ENCODE measurements at regions not wholly inside any gene's neighbourhood (a gene's known extent, or its start where the extent isn't known, plus 50 kb on each side); places are given as distances from the start of the nearest gene placed in this dataset.

GRCh38 chr7:116188-116981 is 76.0 kb upstream of the FAM20C start:
- TF ChIP-seq CTCF (IDR thresholded peaks at IDR 0.05 in 4 of 5, conservative IDR thresholded peaks at IDR 0.05 in 1 of 5): no peak
- ATAC-seq: no peak
- H3K27ac ChIP-seq: peak overlapping the region in 1 of 4 donors; percentile 56
- intact Hi-C loops (cut with DNase I; ENCODE audit: low total_unique reads) (no loop called here), in situ Hi-C loops (cut with MboI; ENCODE audit: low sequenced_read_pairs in 4 of 4) (no loop called here)
- no peaks in the 10 kb centered on the region for H3K9me3 ChIP-seq
- DNase-seq: no peak
- peaks cover 0 to 2% (median 0%) of the 10 kb centered on the region in 3 donors for H3K27me3 ChIP-seq
- H3K36me3 ChIP-seq: no peaks in the 10 kb centered on the region
- H3K4me3 ChIP-seq: no peak overlapping the region
- H3K4me1 ChIP-seq: peaks cover 10 to 14% of the 10 kb centered on the region in 2 donors

- H3K36me3 ChIP-seq: no peaks in the 10 kb centered on the region
- intact Hi-C loops (cut with DNase I; ENCODE audit: low total_unique reads) (no loop called here), in situ Hi-C loops (cut with MboI; ENCODE audit: low sequenced_read_pairs in 4 of 4) (no loop called here)
- H3K4me3 ChIP-seq: no peak overlapping the region
- DNase-seq (no peak), ATAC-seq (no peak)
- peaks cover 10 to 14% of the 10 kb centered on the region in 2 donors for H3K4me1 ChIP-seq
- no peak for TF ChIP-seq POLR2A (IDR thresholded peaks at IDR 0.05)
- no peak for TF ChIP-seq CTCF (IDR thresholded peaks at IDR 0.05 in 4 of 5, conservative IDR thresholded peaks at IDR 0.05 in 1 of 5)
- no peaks in the 10 kb centered on the region for H3K27me3 ChIP-seq
- H3K9me3 ChIP-seq: no peaks in the 10 kb centered on the region
- H3K27ac ChIP-seq: no peak overlapping the region
Measured at GRCh38 chr7:117836-118614, 74.3 kb upstream of the FAM20C start.

- Histone ChIP-seq H3K27ac (peak overlapping the region in 3 of 4 donors; percentile 16 to 58 (median 51)), H3K36me3 (no peaks in the 10 kb centered on the region), H3K9me3 (no peaks in the 10 kb centered on the region), H3K4me1 (peaks cover 10 to 14% of the 10 kb centered on the region in 2 donors), H3K4me3 (no peak overlapping the region), H3K27me3 (no peaks in the 10 kb centered on the region)
- in situ Hi-C loops (cut with MboI; ENCODE audit: low sequenced_read_pairs in 4 of 4): no loop called here
- TF ChIP-seq CTCF (IDR thresholded peaks at IDR 0.05 in 4 of 5, conservative IDR thresholded peaks at IDR 0.05 in 1 of 5) (no peak), POLR2A (IDR thresholded peaks at IDR 0.05) (no peak)
- intact Hi-C loops (cut with DNase I; ENCODE audit: low total_unique reads): no loop called here
- no peak for DNase-seq
- ATAC-seq: no peak
Measured at GRCh38 chr7:118615-119391, 73.6 kb upstream of the FAM20C start.

GRCh38 chr7:119392-120163 is 72.8 kb upstream of the FAM20C start:
- no peak for DNase-seq
- ATAC-seq: no peak
- Histone ChIP-seq H3K4me3 (no peak overlapping the region), H3K36me3 (no peaks in the 10 kb centered on the region), H3K4me1 (peaks cover 10 to 14% of the 10 kb centered on the region in 2 donors), H3K27ac (peak overlapping the region in 3 of 4 donors; percentile 16 to 58 (median 51)), H3K9me3 (no peaks in the 10 kb centered on the region), H3K27me3 (no peaks in the 10 kb centered on the region)
- in situ Hi-C loops (cut with MboI; ENCODE audit: low sequenced_read_pairs in 4 of 4): no loop called here
- no peak for TF ChIP-seq POLR2A (IDR thresholded peaks at IDR 0.05)
- no peak for TF ChIP-seq CTCF (IDR thresholded peaks at IDR 0.05 in 4 of 5, conservative IDR thresholded peaks at IDR 0.05 in 1 of 5)
- intact Hi-C loops (cut with DNase I; ENCODE audit: low total_unique reads): no loop called here

Data from gastrocnemius medialis (tissue), 4 donors.